ENCODE measurements at regions not wholly inside any gene's neighbourhood (a gene's known extent, or its start where the extent isn't known, plus 50 kb on each side); places are given as distances from the start of the nearest gene placed in this dataset.
A peak's percentile ranks its signal among the peaks of the same experiment; 100 is the strongest.

DNA sequence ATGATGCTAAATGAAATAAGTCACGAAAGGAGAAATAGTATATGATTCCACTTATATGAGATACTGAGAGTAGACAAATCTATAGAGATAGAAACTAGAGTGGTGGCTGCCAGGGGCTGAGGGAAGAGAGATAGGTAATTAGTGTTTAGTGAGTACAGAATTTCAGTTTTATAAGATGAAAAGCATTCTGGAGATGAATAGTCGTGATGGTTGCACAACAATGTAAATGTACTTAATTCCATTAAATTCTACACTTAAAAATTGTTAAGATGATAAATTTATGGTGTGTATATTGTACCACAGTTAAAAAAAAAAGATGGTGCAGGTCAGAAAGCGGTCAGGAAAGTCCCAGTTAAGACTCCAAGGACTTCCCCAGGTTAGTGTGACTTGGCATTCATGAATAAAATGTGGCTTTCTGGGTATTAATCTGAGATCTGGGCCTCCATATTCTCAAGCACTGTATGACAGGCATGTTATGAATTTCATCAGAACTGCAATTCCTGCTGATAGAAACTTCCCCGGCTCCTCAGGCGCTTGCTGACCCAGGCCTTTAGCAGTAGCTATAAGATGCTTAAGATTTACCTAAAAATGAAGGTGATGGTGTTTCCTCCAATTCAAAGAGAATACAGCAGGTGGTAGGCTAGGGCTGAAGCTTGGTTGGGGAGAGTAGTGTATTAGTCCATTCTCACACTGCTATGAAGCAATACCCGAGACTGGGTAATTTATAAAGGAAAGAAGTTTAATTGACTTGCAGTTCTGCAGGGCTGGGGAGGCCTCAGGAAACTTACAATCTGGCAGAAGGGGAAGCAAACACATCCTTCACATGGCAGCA lies 115.3 kb upstream of the SOX9 start:
- no peak for DNase-seq (ENCODE audit: low spot score)

DNA sequence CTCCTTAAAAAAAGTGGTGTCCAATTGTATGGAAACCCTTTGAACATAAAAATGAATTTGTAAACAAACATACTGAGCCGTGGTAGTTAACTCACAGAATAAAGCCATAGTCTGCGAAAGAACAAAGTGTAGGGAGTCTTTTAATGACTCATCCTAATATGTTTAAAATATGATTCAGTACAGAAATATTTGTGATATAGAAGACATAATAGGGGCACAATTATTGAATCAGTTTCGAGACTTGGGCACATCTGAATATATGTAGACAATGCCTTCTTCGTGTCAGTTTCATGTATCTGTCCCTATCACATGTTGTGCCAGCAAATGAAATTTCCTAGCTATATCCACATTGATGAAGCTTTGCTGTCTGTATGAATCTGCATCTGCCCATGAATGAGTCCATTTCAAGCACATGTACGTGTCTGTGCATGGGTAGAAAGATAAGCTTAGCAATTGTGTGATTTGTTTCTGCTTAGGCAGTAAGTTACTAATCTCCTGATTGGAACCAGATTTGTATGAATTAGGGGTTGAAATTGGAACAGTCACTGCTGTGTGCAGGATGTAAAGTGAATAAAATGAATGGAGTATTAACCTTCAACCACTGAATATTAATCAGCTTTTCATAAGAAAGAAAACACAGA lies 112.5 kb upstream of the SOX9 start:
- no peak for DNase-seq (ENCODE audit: low spot score)

DNA sequence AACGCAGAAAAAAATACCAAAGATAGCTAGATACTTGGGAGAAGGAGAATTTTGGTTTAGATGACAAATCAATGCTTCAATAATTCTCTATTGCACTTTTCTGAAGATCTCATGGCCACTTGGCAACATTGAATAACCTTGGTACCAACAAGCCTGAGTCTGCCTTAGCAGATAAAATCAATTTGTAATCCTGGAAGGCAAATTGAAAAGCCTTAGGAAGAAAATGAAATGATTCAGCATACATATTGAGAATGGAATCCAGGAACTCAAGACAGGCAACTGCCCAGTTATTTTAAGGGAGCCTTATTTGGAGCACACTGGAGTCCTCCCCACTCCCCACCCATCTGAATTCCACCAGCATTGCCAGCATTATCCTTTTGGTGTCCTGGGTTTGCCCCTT lies 109.3 kb upstream of the SOX9 start:
- no peak for DNase-seq (ENCODE audit: low spot score)

DNA sequence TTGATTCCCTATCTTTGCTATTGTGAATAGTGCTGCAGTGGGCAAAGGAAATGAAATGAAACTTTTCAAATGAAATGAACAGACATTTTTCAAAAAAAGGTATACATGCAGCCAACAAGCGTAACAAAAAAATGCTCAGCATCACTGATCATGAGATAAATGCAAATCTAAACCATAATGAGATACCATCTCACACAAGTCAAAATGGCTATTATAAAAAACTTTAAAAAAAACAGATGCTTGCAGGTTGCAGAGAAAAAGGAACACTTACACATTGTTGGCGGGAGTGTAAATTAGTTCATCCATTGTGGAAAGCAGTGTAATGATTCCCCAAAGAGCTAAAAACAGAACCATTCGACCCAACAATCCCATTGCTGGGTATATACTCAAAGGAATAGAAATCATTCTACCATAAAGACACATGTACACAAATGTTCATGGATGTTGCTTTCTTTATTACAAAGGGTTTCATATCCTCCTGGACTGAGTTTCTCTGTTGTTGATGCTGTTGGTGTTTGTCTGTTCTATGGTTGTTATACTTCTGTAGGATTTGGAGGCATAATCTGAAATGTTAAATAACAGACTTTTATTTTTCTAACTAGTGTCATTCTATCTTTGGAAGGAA lies 99.3 kb upstream of the SOX9 start:
- DNase-seq (ENCODE audit: low spot score) = no peak

DNA sequence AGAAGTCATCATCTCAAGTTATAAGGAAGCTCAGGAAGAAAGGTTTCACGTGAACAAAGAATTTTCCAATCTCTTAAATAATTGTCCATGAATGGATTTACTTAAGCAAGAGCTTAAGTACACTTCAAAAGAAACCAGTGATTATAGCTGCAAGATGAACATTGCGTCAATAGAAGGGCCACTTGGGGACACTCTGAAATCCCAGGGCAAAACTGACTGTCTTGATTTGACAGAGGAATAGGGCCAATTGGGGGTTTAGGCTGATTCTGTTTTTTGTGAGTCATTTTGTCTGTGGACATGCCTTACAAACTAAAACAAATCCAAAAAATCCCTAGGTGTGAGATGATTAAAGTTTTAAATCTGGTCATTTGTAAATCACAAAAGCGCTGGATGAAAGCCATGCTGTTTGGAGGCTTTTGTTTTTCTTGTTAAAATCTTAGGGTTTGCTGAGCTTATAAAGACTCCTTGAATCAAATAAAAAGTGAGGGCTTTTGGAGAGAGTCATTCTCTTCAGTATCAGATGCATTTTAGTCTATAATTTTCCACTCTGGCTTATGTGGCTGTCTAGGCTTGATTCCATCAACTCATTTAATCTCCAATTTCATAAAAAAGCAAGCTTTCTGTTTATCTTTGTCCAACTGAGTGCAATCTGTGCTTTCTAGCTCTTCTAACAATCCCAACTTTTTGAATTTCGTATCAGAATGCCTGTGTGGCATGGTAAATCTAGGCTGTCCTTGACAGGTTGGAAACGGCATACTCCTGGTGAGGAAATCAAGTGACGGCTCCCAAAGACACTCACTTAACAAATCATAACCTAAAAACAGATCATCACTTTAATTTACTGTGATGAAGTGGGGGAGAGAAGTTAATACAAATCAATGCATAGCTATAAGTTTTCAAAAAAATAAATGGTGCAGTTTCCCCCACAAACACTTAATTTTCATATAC lies 98.2 kb upstream of the SOX9 start:
- no peak for DNase-seq (ENCODE audit: low spot score)

DNA sequence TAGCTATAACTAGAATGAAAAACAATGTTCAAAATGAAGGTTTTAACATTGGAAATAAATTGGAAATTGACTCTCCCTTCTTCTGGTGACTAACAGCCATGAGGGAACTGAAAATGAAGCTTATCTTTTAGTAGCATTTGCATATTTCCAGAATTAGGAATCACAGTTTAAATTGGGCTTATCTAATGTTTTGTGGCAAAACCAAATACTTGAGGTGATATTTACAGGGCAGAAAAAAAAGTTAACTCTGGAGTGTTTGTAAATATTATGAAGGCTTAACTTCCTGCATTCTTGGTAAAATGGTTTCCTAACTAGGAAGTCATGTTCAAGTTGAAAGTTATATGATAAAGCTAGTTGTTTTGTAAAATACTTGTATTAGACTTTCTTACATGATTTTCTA lies 96.4 kb upstream of the SOX9 start:
- no peak for DNase-seq (ENCODE audit: low spot score)

DNA sequence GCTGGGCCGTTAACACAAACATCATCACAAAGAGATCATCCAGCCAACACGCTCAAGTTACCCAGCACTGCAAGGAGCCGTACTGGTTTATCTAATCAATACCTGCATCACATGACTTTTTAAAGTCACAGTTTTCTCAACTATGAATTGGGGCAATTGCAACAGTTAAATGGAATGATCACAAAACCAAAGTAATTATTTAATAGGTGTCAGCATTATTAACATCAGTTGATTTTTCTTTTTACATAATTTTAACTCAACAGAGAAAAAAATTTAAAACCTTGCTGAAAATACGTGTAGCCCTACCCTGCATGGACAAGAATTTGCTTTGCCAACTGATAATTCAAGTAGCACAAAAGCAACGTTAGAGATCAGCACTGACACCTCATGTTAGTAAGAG lies 95.7 kb upstream of the SOX9 start:
- DNase-seq (ENCODE audit: low spot score) = no peak

DNA sequence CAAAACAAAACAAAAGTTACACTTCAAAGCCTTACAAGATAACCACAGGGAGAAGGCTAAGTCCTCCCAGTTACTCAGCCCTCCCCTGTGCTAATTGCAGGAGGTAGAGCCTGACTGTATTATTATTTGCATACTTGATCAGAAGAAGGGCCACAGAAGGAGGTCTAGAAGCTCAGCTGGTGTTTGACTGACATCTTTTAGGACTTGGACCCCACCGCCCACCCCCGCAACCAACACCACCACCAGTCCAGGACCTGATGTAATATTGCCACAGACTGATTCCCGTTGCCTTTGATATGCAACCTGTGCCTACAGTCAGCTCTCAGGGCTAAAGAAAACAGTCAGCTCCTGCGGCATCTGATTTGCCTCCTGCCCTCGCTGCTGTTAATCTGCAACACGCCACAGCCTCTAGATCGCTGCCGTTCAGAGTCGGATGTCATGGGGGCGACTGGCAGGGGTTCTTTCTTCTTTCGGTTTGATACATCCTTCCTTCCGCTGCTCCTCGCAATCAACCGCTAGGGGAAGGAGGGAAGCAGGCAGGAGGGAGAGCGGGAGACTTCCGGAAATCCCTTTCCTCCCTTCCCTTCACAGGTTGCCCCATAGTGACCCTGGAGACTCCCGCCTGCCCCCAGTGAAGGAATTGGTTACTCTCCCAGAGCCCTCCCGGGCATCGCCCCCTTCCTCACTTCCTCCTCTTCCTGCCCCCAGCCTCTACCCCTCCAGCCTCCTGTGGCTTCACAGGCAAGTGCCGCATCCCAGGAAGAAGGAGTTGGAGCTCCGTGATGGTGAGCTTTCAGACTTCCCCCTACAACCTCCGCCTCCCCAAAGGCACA lies 90.5 kb upstream of the SOX9 start:
- peak; percentile 93 for DNase-seq (ENCODE audit: low spot score)

DNA sequence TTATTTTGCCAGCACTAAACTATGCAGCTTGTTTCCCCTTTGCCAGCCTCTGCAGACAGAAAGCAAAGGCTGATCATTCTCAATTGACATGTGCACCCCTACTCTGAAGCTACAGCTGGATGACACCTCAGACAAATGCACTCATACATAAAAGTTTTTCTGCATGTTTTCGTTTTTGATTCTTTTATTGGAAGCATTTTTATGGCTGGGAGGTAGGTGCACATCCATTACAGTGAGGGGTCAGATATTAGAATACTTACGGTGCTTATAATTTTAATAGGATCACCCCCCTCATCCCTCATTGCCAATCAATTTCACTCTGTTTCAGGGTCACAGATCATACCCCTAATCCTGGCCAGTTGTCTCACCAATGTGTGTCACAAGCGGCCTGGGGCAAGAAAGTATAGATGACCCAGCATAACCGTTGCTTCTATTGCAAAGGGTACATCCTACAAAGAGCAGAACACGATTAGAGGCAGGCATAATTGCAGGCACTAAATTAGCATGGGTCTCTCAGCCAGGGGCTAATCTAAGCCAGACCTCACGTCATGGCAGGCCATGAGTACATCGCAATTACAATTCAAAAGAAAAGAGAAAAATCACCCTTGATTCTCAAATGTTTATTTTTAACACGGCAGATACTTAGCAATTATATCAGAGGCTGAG lies 89.5 kb upstream of the SOX9 start:
- DNase-seq (ENCODE audit: low spot score) = no peak

DNA sequence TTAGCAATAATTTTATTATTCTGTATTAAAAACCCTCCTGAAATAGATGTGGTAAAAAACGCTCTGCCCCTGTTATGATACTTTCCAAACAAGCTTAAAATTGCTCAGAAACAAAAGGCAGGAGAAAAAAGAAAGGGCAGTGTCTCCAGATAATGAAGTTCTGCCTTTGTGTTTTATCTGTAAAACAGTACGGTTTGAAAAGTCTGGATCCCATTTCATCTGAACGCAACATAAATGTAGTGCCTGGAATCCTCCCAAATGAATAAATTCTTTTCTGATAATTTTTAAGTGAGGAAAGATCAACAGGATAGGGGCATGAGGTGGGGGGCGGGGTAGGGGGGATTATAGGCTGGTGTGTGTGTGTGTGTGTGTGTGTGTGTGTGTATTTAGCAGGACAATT lies 87.5 kb upstream of the SOX9 start:
- DNase-seq (ENCODE audit: low spot score) = no peak

DNA sequence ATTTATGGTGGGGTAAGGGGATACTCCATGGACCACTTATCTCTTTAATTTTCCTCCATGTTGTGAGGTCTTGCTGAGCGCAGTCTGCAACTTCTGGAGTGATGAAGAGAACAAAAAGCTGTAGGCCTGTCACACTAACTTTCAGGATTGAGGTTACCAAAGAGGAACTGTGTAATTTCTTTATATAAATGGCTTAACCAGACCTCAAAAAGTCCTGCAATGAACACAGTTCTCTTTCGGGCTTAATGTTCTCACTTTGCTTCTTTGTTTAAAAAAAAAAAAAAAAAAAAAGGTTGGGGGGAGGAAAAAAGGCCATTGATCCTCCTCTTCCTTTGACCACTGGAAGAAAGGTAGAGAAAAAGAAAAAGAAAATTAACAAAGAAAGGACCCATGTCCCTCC lies 86.8 kb upstream of the SOX9 start:
- no peak for DNase-seq (ENCODE audit: low spot score)

DNA sequence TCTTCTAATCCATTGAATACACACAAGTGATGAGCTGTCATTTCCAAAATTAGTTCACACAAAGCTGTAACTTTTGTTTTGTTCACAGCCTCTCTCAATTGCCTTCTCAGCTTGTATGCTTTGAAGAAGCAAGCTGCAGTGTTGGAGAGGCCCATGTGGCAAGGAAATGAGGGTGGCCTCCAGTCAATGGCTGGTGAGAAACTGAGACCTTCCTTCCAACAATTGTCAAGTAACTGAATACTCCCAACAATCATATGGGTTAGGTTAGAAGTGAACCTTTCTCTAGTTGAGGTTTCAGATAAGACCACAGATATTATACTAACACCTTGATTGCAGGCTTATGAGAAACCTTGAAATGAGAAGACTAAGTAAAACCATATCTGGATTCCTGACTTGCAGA lies 82.4 kb upstream of the SOX9 start:
- no peak for DNase-seq (ENCODE audit: low spot score)

DNA sequence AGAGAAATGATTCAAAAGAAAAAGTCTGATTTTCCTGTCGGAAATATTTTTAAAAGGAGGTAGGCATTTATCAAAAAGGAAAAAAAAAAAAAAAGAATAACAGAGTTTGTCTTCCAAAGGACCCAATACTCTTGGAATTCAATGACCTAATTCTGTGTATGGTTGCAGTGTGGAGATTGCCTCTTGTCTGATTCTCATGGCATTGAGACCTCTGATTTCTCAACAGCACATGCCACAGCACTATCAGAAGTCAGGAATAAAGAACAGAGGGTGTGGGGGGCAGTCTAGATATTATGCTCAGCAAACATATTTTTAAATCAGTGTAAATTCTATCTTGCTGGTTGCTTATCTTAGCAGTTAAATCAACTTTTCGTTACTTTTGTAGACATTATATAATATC lies 81.3 kb upstream of the SOX9 start:
- no peak for DNase-seq (ENCODE audit: low spot score)

DNA sequence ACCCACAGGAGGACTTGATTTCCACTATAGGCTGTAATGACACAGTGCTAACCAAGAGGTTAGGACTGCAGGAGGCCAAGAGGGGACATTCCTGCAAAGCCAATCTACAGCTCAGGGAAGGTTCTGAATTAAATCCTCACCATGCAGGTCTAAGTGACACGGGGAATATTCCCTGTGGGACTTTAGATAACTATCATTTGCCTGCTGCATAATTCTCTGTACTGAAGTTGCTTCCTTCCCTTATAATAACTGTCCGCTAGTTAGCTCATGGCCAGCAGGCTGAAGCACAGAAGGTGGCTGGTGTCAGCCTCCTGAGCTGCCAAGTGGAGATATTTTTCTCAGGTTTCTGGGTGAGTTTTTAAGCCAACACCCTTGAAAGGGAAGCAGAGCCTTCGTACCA lies 74.6 kb upstream of the SOX9 start:
- DNase-seq (ENCODE audit: low spot score) = no peak

DNA sequence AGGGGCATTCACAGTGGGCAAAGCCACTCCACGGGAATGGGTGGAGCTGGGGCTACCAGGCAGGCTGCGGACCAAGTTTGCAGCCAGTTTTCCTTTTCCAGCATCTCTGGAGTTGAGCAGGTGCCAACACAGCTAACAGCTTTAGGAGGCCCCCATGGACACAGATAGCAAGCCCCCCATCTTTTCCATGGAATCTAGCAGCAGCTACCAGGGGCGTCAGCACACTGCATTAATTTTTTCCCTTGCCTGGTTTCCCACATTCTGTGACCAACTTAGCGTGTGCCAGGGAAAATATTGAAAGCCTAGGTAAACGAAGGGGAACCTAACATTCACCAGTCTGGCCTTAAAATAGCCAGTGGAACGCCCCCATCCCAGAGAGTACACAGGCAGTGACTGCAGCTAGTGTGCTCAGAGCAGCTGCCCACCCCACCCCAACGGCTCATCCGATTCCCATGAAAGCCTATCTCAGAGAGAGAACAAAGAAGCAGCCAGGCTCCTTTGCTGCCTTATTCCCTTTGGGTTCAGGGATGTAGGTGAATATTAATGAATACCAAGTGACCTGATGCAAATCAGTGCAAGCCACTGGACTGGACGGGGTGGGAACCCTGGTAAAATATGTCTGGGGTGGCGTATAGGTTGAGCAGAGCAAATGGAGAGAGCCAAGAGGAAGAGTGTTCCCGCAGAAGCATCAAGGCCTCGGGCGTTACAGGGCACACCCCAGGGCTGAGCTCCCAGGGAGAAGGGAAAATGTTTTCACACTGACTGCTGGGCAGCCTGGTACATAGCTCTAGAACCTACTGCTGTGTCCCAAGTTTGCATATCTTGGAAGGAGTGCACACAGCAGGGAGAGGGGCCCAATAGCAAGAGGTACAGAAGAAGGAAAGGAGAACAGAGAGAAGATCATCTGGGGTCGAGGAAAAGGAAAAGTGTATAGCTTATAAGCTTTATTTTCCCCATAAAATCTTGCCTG lies 73.9 kb upstream of the SOX9 start:
- no peak for DNase-seq (ENCODE audit: low spot score)

DNA sequence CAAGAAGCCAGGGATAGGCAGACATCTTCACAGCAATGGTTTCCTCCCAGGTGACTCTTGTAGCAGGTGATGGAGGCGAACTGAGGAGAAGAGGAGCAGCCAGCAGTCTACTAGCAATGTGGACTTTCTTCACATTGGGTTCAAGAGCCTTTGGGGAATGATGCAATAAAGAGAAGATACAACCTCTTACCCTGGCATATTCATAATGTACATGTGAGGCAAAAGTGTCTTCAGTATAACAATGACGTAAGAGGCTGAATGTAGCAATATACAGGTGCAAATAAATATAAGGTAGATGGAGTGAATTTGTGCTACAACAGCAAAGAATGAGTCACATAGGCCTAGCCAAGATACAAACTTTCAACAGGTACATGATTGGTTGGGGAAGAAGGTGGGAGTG lies 70.9 kb upstream of the SOX9 start:
- no peak for DNase-seq (ENCODE audit: low spot score)

DNA sequence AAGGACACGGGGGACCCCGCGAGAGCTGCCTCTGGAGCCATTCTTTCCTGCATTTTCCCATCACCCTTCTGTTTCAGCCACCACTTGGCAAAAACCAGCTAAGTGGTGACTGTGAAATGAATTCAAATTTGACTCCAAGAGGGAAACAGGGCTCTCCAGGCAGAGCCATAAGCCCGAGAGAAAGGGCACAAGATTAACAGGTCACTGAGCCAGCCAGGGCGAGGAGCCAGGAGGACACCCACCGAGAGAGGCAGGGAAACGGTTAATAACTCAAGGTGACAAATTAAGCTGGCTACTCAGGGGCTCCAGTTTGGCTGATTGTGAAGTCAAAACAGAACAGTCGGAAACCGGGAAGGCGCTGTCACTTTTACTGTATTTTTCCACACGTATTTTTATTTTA lies 67.8 kb upstream of the SOX9 start:
- DNase-seq (ENCODE audit: low spot score) = no peak

DNA sequence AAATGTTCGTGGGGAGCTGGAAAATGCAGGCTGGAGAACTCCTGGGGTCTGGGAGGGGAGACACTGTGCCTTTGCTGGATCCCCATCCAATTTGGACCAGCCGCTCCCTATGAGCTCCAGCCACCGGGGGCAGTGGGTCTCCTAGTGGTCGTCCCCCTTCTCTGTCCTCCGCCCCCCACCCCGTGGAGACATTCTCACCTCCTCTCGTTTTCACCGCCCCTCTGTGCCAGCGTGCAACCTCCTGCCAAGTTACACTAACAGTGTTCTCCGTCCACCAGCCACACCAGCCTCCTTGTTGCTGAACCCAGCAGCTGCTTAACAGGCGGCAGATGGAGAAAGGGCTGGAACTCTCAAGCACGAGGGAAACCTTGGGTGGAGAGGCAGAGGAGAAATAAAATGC lies 67.4 kb upstream of the SOX9 start:
- DNase-seq (ENCODE audit: low spot score) = no peak

DNA sequence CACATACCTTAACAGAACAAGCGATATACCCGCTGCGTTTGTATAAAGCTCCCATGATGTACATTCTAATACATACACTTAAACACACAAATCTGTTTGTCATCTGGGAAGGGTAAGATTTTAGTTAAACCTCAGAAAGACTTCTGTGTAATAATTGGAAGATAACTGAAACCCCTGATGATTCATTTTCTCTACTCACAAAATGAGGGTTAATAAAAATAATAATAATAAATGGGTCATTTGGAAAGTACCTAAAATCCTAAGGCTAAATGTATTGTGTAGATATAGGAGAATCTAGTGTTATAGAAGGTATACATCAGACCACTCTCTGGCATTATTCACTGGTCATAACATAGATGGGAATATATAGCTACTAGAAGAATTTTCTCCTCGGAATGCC lies 64.7 kb upstream of the SOX9 start:
- DNase-seq (ENCODE audit: low spot score) = no peak

Measured in H4 (cell line).